ENCODE measurements at regions not wholly inside any gene's neighbourhood (a gene's known extent, or its start where the extent isn't known, plus 50 kb on each side); places are given as distances from the start of the nearest gene placed in this dataset.
"Not testable (repeated sequence)": the region's sequence is repeated elsewhere in the genome, so short reads cannot be mapped to it uniquely, and the experiment has no call there.

- Histone ChIP-seq H3K4me1 (no peaks in the 10 kb centered on the region; a peak in 1 of 20 replicates), H3K4me2 (no peak overlapping the region), H3K9ac (no peak overlapping the region), H3K27ac (no peak overlapping the region), H4K20me1 (no peaks in the 10 kb centered on the region), H3K9me3 (replicated peaks in 1 of 11) (no peaks in the 10 kb centered on the region), H3K36me3 (no peaks in the 10 kb centered on the region), H3K4me3 (no peak overlapping the region), H3K27me3 (no peaks in the 10 kb centered on the region)
- no peak for TF ChIP-seq Cebpa-rat (IDR thresholded peaks at IDR 0.05)
Measured at GRCh38 chr6:80962382-80962781, 790.1 kb downstream of the TENT5A start.

DNA sequence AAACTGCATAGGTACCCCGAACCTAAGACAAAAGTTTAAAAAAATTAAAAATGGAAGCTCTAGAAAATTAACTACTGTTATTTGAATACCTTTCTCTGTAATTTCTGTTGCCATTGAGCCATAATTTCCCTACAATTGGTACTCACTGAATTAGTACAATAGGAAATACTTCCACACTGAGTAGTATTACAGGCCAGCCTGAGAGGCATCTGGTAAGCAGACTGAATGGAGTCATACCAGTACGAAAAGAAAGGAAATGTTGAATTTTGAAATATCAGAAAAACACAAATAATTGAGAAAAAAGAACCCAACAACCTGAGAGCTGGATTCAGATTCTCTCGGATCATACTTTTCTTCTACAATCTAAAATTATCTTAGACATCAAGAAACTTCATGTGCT is 791.3 kb downstream of the TENT5A start:
- Histone ChIP-seq H3K4me1 (no peaks in the 10 kb centered on the region), H3K9me3 (replicated peaks in 1 of 11) (no peaks in the 10 kb centered on the region), H3K27ac (no peak overlapping the region), H4K20me1 (no peaks in the 10 kb centered on the region), H3K36me3 (no peaks in the 10 kb centered on the region), H3K9ac (no peak overlapping the region), H3K4me2 (no peak overlapping the region), H3K4me3 (no peak overlapping the region), H3K27me3 (no peaks in the 10 kb centered on the region)
- TF ChIP-seq Cebpa-rat (IDR thresholded peaks at IDR 0.05) = no peak

DNA sequence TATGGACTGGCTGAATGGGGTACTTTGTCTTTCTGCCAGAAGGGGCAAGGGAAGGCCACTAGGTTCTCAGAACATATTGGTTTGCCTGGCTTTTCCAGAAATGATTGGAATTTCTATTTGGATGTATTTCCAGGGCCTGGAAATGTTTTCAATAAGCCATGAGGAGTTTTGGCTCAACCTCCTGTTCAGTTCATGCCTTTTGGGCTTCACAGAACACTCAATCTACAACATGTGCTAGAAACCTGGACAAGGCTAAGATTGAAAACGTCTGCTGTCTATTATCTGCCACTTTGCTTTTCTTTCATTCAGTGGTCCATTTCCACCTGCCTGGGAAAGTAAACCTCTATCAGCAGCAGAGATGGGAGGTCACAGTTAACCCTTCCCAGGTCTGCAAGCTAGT is 793.4 kb downstream of the TENT5A start:
- TF ChIP-seq Cebpa-rat (IDR thresholded peaks at IDR 0.05) = no peak
- Histone ChIP-seq H3K27me3 (no peaks in the 10 kb centered on the region), H3K4me2 (no peak overlapping the region), H3K27ac (no peak overlapping the region), H3K4me3 (no peak overlapping the region), H3K36me3 (no peaks in the 10 kb centered on the region), H3K4me1 (no peaks in the 10 kb centered on the region), H3K9me3 (replicated peaks in 1 of 11) (no peaks in the 10 kb centered on the region), H3K9ac (no peak overlapping the region), H4K20me1 (no peaks in the 10 kb centered on the region)

- Histone ChIP-seq H3K9me3 (replicated peaks in 1 of 11) (no peaks in the 10 kb centered on the region), H3K36me3 (no peaks in the 10 kb centered on the region), H4K20me1 (no peaks in the 10 kb centered on the region), H3K4me3 (no peak overlapping the region), H3K4me2 (no peak overlapping the region), H3K9ac (no peak overlapping the region), H3K4me1 (no peaks in the 10 kb centered on the region), H3K27me3 (no peaks in the 10 kb centered on the region), H3K27ac (no peak overlapping the region)
- no peak for TF ChIP-seq Cebpa-rat (IDR thresholded peaks at IDR 0.05)
Measured at GRCh38 chr6:80956898-80957297, 795.6 kb downstream of the TENT5A start.

DNA sequence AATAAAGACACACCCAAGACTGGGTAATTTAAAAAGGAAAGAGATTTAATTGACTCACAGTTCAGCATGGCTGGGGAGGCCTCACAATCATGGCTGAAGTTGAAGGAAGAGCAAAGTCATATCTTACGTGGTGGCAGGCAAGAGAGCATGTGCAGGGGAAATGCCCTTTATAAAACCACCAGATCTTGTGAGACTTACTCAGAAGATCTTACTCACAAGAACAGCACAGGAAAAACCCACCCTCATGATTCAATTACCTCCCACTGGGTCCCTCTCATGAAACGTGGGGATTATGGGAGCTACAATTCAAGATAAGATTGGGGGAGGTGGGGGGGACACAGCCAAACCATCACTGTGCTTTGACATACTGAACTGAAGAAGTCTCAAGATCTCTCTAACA is 800.0 kb downstream of the TENT5A start:
- H3K27me3 ChIP-seq; H3K4me3 ChIP-seq; H3K4me1 ChIP-seq; H4K20me1 ChIP-seq; H3K9me3 ChIP-seq (replicated peaks in 1 of 11); H3K4me2 ChIP-seq; H3K9ac ChIP-seq; H3K36me3 ChIP-seq; H3K27ac ChIP-seq: not testable (repeated sequence)

DNA sequence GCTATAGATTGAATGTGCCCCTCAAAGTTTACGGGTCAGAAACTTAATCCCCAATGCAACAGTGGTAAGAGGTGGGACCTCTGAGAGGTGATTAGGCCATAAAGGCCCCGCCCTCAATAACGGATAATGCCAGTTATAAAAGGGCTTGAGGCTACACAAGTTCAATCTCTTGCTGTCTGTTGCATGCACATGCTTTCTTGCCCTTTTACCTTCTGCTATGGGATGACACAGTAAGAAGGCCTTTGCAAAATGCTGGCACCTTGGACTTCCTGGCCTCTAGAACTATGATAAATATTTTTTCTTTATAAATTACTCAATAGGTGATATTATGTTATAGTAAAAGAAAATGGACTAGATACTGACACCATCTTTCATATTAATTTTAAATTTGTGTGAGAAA is 806.1 kb downstream of the TENT5A start:
- no peaks in the 10 kb centered on the region for H3K4me1 ChIP-seq

DNA sequence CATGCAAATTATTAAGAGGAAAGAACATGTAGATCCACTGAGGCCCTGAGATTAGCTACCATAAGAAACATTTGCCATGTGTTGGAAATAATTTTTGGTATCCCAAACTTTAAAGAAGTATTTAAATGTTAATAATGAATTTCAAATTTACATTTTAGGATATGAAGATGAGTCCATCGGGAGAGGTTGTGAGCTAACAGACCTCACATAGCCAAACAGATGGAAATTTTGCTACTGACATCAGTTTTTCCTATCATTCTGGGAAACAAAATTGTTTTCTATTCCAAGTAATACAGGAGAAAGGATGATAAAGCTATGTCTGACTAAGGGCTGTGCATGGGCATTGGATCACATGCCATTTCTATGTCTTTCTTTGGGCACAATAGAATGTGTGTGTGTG is 809.6 kb downstream of the TENT5A start:
- TF ChIP-seq Cebpa-rat (IDR thresholded peaks at IDR 0.05) = no peak

More for the DNA sequence above, 806.1 kb downstream of the TENT5A start:
- Histone ChIP-seq H3K27ac (no peak overlapping the region), H3K36me3 (no peaks in the 10 kb centered on the region), H3K4me3 (no peak overlapping the region), H3K9ac (no peak overlapping the region), H3K27me3 (no peaks in the 10 kb centered on the region), H3K4me2 (no peak overlapping the region), H4K20me1 (no peaks in the 10 kb centered on the region), H3K9me3 (replicated peaks in 1 of 11) (no peaks in the 10 kb centered on the region)
- TF ChIP-seq Cebpa-rat (IDR thresholded peaks at IDR 0.05) = no peak

DNA sequence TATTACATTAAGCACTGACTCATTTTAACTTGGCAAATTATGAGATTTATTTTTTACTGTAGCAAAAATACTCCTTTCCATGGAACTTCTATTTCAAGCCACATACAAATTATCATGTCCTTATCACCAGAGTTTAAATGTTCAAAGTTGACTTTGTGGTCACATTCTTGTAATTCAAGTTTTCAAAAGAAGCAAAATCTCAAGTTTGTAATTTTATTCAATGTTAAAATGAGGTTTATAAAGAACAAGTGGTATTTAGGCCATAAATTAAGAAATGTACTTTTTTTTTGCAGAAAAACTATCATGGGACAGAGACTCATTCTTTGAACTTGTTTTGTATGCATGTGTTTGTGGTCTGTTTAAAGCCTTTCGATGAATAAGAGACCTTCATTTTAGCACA is 811.5 kb downstream of the TENT5A start:
- H3K9me3 ChIP-seq (replicated peaks in 1 of 11) = peaks cover 0 to 5% (median 0%) of the 10 kb centered on the region in 11 experiments; a peak in 2 of 22 replicates

More for the DNA sequence above, 809.6 kb downstream of the TENT5A start:
- Histone ChIP-seq H3K4me2 (no peak overlapping the region), H3K36me3 (no peaks in the 10 kb centered on the region), H3K4me3 (no peak overlapping the region), H3K27ac (no peak overlapping the region), H3K9me3 (replicated peaks in 1 of 11) (no peaks in the 10 kb centered on the region), H3K9ac (no peak overlapping the region), H3K27me3 (no peaks in the 10 kb centered on the region), H4K20me1 (no peaks in the 10 kb centered on the region), H3K4me1 (no peaks in the 10 kb centered on the region)

GRCh38 chr6:80940571-80940970 is 811.9 kb downstream of the TENT5A start:
- Histone ChIP-seq H3K27me3 (no peaks in the 10 kb centered on the region), H3K9ac (no peak overlapping the region), H3K36me3 (no peaks in the 10 kb centered on the region), H3K4me2 (no peak overlapping the region), H3K4me3 (no peak overlapping the region), H3K9me3 (replicated peaks in 1 of 11) (peaks cover 0 to 5% (median 0%) of the 10 kb centered on the region in 11 experiments; a peak in 2 of 22 replicates), H4K20me1 (no peaks in the 10 kb centered on the region), H3K27ac (no peak overlapping the region), H3K4me1 (peaks cover 0 to 5% (median 0%) of the 10 kb centered on the region in 10 experiments; a peak in 2 of 20 replicates)
- TF ChIP-seq Cebpa-rat (IDR thresholded peaks at IDR 0.05) = no peak

More for the DNA sequence above, 811.5 kb downstream of the TENT5A start:
- Histone ChIP-seq H3K27me3 (no peaks in the 10 kb centered on the region), H3K27ac (no peak overlapping the region), H3K36me3 (no peaks in the 10 kb centered on the region), H3K9ac (no peak overlapping the region), H4K20me1 (no peaks in the 10 kb centered on the region), H3K4me1 (peaks cover 0 to 5% (median 0%) of the 10 kb centered on the region in 10 experiments; a peak in 2 of 20 replicates), H3K4me3 (no peak overlapping the region), H3K4me2 (no peak overlapping the region)
- no peak for TF ChIP-seq Cebpa-rat (IDR thresholded peaks at IDR 0.05)

- no peaks in the 10 kb centered on the region for H3K36me3 ChIP-seq
- H3K27me3 ChIP-seq = no peaks in the 10 kb centered on the region
- peaks cover 0 to 5% (median 0%) of the 10 kb centered on the region in 10 experiments; a peak in 2 of 20 replicates for H3K4me1 ChIP-seq
Measured at GRCh38 chr6:80939898-80940297, 812.6 kb downstream of the TENT5A start.

More at GRCh38 chr6:80939898-80940297, 812.6 kb downstream of the TENT5A start:
- H3K4me3 ChIP-seq = no peak overlapping the region
- H4K20me1 ChIP-seq = no peaks in the 10 kb centered on the region
- H3K9me3 ChIP-seq (replicated peaks in 1 of 11) = peaks cover 0 to 5% (median 0%) of the 10 kb centered on the region in 11 experiments; a peak in 2 of 22 replicates
- H3K4me2 ChIP-seq = no peak overlapping the region
- no peak overlapping the region for H3K27ac ChIP-seq
- no peak overlapping the region for H3K9ac ChIP-seq
- no peak for TF ChIP-seq Cebpa-rat (IDR thresholded peaks at IDR 0.05)
